LNCaP clone FGC (cell line): ENCODE measurements at regions not wholly inside any gene's neighbourhood (a gene's known extent, or its start where the extent isn't known, plus 50 kb on each side); places are given as distances from the start of the nearest gene placed in this dataset.

Experiments
- DNase-seq: peaks from one replicate; pipeline ENCODE4 v3.0.0-alpha.2; 2011; ENCODE audit warnings: low read depth
- H3K4me3 ChIP-seq: 2 replicates; pipeline ENCODE4 v1.5.1; 2011; ENCODE audit warnings: mild to moderate bottlenecking, low read depth, low read length, control low read depth
- CTCF ChIP-seq: IDR thresholded peaks from 2 replicates; pipeline ENCODE4 v1.5.1; 2012; ENCODE audit warnings: mild to moderate bottlenecking; ENCODE audit not compliant: control insufficient read depth, insufficient read depth; ENCODE audit errors: extremely low read depth

GRCh38 chr2:20563833-20564232 lies 87.1 kb downstream of the HS1BP3 start:
- DNase-seq = no peak
- TF ChIP-seq CTCF = no peak

GRCh38 chr2:20565101-20565622 lies 85.7 kb downstream of the HS1BP3 start:
- H3K4me3 ChIP-seq = no peak overlapping the region
- TF ChIP-seq CTCF = no peak
- DNase-seq = no peak

More at GRCh38 chr2:20563833-20564232, 87.1 kb downstream of the HS1BP3 start:
- H3K4me3 ChIP-seq = no peak overlapping the region

- no peak for DNase-seq
- H3K4me3 ChIP-seq = no peak overlapping the region
- TF ChIP-seq CTCF = no peak
Measured at GRCh38 chr2:20565623-20566236, 85.2 kb downstream of the HS1BP3 start.

- H3K4me3 ChIP-seq = no peak overlapping the region
- TF ChIP-seq CTCF = no peak
Measured at GRCh38 chr2:20566331-20566730, 84.6 kb downstream of the HS1BP3 start.

GRCh38 chr2:20567159-20567925 lies 83.6 kb downstream of the HS1BP3 start:
- no peak for TF ChIP-seq CTCF
- no peak for DNase-seq
- H3K4me3 ChIP-seq = no peak overlapping the region

More at GRCh38 chr2:20566331-20566730, 84.6 kb downstream of the HS1BP3 start:
- no peak for DNase-seq
